Spleen (tissue), 11 donors: ENCODE measurements at regions not wholly inside any gene's neighbourhood (a gene's known extent, or its start where the extent isn't known, plus 50 kb on each side); places are given as distances from the start of the nearest gene placed in this dataset.
"Not testable (repeated sequence)": the region's sequence is repeated elsewhere in the genome, so short reads cannot be mapped to it uniquely, and the experiment has no call there.

ENCODE experiments used
- DNase-seq: peaks from one replicate; pipeline ENCODE4 v3.0.0-alpha.2; 2020
- H3K27ac ChIP-seq, 8 donors: fragments of 200-600 bp; sonication (generic) in 7 of 8; 1 replicate in 4 of 8; 2 replicates in 4 of 8; pipeline versions ENCODE4 v1.5.0 to v1.8.0; 2016 to 2021; ENCODE audit warnings: inconsistent platforms in 4 of 8, mild to moderate bottlenecking in 4 of 8, moderate library complexity in 1 of 8
- H3K27me3 ChIP-seq, 7 donors: fragments of 200-600 bp; sonication (generic) in 6 of 7; replicated peaks in 1 of 7; 1 replicate in 4 of 7; 2 replicates in 3 of 7; pipeline versions ENCODE4 v1.5.0 to v1.8.0; 2016 to 2021; ENCODE audit warnings: inconsistent platforms in 3 of 7, mild to moderate bottlenecking in 1 of 7
- H3K36me3 ChIP-seq, 6 donors: fragments of 200-600 bp; sonication (generic) in 5 of 6; 1 replicate in 4 of 6; 2 replicates in 2 of 6; pipeline versions ENCODE4 v1.5.0 to v1.8.0; 2016 to 2021; ENCODE audit warnings: inconsistent platforms in 2 of 6
- H3K4me1 ChIP-seq, 6 donors: fragments of 200-600 bp; sonication (generic) in 5 of 6; 1 replicate in 3 of 6; 2 replicates in 3 of 6; pipeline versions ENCODE4 v1.5.0 to v1.8.0; 2016 to 2021; ENCODE audit warnings: inconsistent platforms in 3 of 6
- H3K4me3 ChIP-seq, 8 donors: fragments of 200-600 bp; sonication (generic) in 7 of 8; 1 replicate in 4 of 8; 2 replicates in 4 of 8; pipeline versions ENCODE4 v1.5.0 to v1.8.0; 2016 to 2021; ENCODE audit warnings: inconsistent platforms in 4 of 8, mild to moderate bottlenecking in 4 of 8, moderate library complexity in 2 of 8
- H3K9me3 ChIP-seq, 8 donors: fragments of 200-600 bp; sonication (generic) in 7 of 8; 1 replicate in 4 of 8; 2 replicates in 4 of 8; pipeline versions ENCODE4 v1.5.0 to v1.8.0; 2016 to 2021; ENCODE audit warnings: inconsistent platforms in 4 of 8
- CTCF ChIP-seq, 11 experiments: fragments of 200-600 bp in 7 of 11; fragments of 450-650 bp in 4 of 11; sonication (generic) in 4 of 11; IDR thresholded peaks in 8 of 11; conservative IDR thresholded peaks in 3 of 11; 1 replicate in 7 of 11; 2 replicates in 4 of 11; pipeline versions ENCODE4 v1.4.0 to v1.8.0; 2016 to 2021; ENCODE audit warnings: antibody characterized with exemption in 11 of 11, inconsistent platforms in 4 of 11, mild to moderate bottlenecking in 1 of 11
- POLR2A ChIP-seq, 3 donors: fragments of 450-650 bp; IDR thresholded peaks; one replicate each; pipeline ENCODE4 v1.5.1; 2017; ENCODE audit warnings: antibody characterized with exemption in 3 of 3, mild to moderate bottlenecking in 1 of 3
- POLR2AphosphoS5 ChIP-seq, 3 donors: sonication (generic); formaldehyde crosslinking; IDR thresholded peaks; one replicate each; pipeline ENCODE4 v1.5.1; 2017; ENCODE audit warnings: antibody characterized with exemption in 3 of 3
- WGBS, 5 donors: extraction: QIAGEN DNeasy Blood & Tissue Kit in 3 of 5; methylation state at CpG; one replicate each; pipeline versions ENCODE4 v1.1.5 to v1.1.7; 2013 to 2018; 5-methylcytosine and 5-hydroxymethylcytosine counted together
- intact Hi-C: fragments of 100-400 bp; cut with DNase I; formaldehyde crosslinking; loops from one replicate; pipeline ENCODE4 v1.15.0; 2023; ENCODE audit warnings: low total_unique reads
- donor health status: healthy with polysubstance abuse.
- donor health status: DM: no; HTN: no; CAD: no; lungs with moderate emphysema.
- donor health status: DM: no; HTN: no; CAD: no.
- donor health status: Bipolar disorder and iron deficiency.
- donor health status: healthy.
- donor health status: DM: no; HTN: no; CAD: no.
- donor health status: DM: yes; HTN: yes; CAD: no.

GRCh38 chr12:131430158-131430742 is 280.6 kb upstream of the SFSWAP start:
- H3K9me3 ChIP-seq, result peaks cover 0 to 23% (median 1%) of the 10 kb centered on the region in 8 donors
- H3K27ac ChIP-seq, result no peak overlapping the region
- WGBS, 5 donors, result 77 to 86% (median 85%) methylated on average over 8 of the region's 8 CpGs
- H3K4me1 ChIP-seq, result no peaks in the 10 kb centered on the region
- TF ChIP-seq CTCF (IDR thresholded peaks at IDR 0.05 in 8 of 11, conservative IDR thresholded peaks at IDR 0.05 in 3 of 11) (no peak), POLR2AphosphoS5 (IDR thresholded peaks at IDR 0.05) (no peak), POLR2A (IDR thresholded peaks at IDR 0.05) (no peak)
- H3K36me3 ChIP-seq, result no peaks in the 10 kb centered on the region
- peak; percentile 47 for DNase-seq
- no peak overlapping the region for H3K4me3 ChIP-seq
- intact Hi-C loops, result no loop called here
- H3K27me3 ChIP-seq, result peaks cover 0 to 43% (median 3%) of the 10 kb centered on the region in 7 donors

DNA sequence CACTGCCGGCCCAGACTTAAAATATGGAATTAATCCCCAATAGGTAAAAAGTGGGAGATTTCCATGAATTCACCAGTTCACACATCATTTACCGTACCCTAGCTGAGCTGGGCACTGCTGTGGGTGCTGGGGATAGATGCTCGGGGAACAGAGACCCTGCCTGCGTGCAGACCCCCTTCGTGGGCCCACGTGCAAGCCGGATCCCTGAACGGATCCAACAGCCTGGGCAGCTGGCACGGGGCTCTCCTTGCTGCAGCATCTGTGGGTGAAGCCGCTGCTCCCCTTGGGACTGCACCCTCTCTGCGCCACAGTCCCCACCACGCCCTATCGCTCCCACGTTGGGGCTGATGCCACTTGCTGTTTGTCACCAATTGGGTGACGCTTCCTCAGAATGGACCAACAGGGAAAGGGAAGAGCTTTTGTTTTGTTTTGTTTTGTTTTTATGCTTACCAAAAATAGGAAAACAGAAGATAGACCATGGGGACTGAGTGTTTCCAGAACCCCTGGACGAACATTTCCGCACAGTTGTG is 279.7 kb upstream of the SFSWAP start:
- WGBS, 5 donors, result 93 to 96% (median 94%) methylated on average over 12 to 17 of the region's 17 CpGs
- H3K27ac ChIP-seq, H3K36me3 ChIP-seq, H3K4me1 ChIP-seq, intact Hi-C loops, H3K4me3 ChIP-seq: not testable (repeated sequence)
- peak; percentile 54 for DNase-seq
- Histone ChIP-seq H3K27me3 (peaks cover 0 to 43% (median 3%) of the 10 kb centered on the region in 7 donors), H3K9me3 (peaks cover 0 to 15% (median 0%) of the 10 kb centered on the region in 8 donors)

DNA sequence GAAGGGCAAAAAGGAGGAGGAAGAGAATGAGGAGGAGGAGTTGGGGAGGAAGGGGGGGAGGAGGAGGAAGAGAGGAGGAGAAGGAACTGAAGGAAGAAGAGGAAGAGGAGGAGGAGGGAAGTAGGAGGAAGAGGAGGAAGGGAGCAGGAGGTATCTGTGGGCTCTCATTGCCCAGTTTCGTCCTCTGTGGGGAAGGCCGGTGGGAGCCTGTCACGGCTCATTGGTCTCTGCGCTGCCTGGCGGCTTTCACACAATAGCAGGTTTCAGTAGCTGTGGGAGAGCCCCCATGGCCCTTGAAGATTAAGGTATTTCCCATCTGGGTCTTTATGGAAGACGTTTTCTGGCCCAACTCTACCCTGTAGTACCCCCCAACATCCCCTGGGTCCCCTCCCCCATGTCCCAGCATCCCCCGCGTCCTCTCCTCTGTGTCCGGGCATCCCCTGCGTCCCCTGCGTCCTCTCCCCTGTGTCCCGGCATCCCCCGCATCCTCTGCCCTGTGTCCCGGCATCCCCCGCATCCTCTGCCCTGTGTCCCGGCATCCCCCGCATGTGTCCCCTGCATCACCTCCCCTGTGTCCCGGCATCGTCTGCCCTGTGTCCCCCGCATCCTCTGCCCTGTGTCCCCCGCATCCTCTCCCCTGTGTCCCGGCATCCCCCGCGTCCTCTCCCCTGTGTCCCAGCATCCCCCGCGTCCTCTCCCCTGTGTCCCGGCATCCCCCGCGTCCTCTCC is 278.2 kb upstream of the SFSWAP start:
- intact Hi-C loops, result no loop called here
- Histone ChIP-seq H3K4me1 (no peaks in the 10 kb centered on the region), H3K4me3 (no peak overlapping the region), H3K9me3 (peaks cover 0 to 15% (median 0%) of the 10 kb centered on the region in 8 donors), H3K36me3 (no peaks in the 10 kb centered on the region), H3K27me3 (peaks cover 0 to 52% (median 3%) of the 10 kb centered on the region in 7 donors), H3K27ac (no peak overlapping the region)
- WGBS, 5 donors, result 49 to 66% (median 53%) methylated on average over 6 to 26 of the region's 29 CpGs
- peak; percentile 45 for DNase-seq
- no peak for TF ChIP-seq CTCF (IDR thresholded peaks at IDR 0.05 in 8 of 11, conservative IDR thresholded peaks at IDR 0.05 in 3 of 11)
- no peak for TF ChIP-seq POLR2AphosphoS5 (IDR thresholded peaks at IDR 0.05)
- no peak for TF ChIP-seq POLR2A (IDR thresholded peaks at IDR 0.05)

DNA sequence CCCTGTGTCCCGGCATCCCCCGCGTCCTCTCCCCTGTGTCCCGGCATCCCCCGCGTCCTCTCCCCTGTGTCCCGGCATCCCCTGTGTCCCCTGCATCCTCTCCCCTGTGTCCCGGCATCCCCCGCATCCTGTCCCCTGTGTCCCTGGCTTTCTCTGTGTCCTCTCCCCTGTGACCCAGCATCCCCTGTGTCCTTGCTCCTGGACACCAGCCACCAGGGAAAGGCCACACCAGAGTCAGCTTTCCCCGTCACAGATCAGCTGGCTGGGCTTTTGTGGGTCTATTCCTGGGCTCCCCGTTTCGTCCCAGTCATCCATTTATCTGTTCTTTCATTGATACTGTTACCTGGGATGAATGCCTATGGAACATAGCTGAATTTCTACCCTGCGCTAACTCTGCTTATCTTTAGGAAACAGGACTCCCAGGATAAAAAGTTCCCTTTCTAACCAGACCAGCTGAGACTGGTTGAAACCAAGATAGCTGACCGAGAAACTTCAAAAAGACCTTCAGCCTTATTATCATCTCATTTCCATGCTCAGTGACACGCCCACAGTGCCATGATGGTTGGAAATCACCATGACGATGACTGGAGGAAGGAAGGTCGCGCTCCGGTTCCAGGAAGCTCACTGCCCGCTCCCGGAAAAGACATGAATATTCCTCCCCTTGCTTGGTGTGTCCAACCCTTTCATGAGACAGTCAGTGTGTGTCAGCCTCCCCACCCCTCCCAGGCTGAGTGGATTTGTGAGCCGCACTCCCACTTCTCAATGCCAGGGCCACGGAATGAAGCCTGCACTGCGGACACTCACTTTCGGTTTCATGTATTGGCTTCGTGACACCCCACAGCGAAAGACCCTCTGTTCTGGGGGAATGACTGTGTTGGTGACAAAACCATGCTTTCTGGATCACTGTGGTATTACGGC is 276.4 kb upstream of the SFSWAP start:
- 41 to 63% (median 56%) methylated on average over 21 to 28 of the region's 28 CpGs for whole genome bisulfite sequencing, 5 donors

More for the DNA sequence above, 276.4 kb upstream of the SFSWAP start:
- Histone ChIP-seq H3K4me1 (no peaks in the 10 kb centered on the region), H3K9me3 (peaks cover 0 to 15% (median 0%) of the 10 kb centered on the region in 8 donors), H3K27me3 (peaks cover 0 to 58% (median 3%) of the 10 kb centered on the region in 7 donors), H3K4me3 (peak overlapping the region in 6 of 8 donors; percentile 1 to 48 (median 16)), H3K27ac (peak overlapping the region in 3 of 8 donors; percentile 33 to 57 (median 42)), H3K36me3 (no peaks in the 10 kb centered on the region)
- intact Hi-C loops, result no loop called here
- TF ChIP-seq POLR2AphosphoS5 (IDR thresholded peaks at IDR 0.05) (peak in 2 of 3 donors; percentile 43 to 57), POLR2A (IDR thresholded peaks at IDR 0.05) (no peak), CTCF (IDR thresholded peaks at IDR 0.05 in 8 of 11, conservative IDR thresholded peaks at IDR 0.05 in 3 of 11) (no peak)
- peak; percentile 73 for DNase-seq
